Spinal cord (tissue), 9 donors: ENCODE measurements at regions not wholly inside any gene's neighbourhood (a gene's known extent, or its start where the extent isn't known, plus 50 kb on each side); places are given as distances from the start of the nearest gene placed in this dataset.
"Not testable (repeated sequence)": the region's sequence is repeated elsewhere in the genome, so short reads cannot be mapped to it uniquely, and the experiment has no call there.

Source experiments
- DNase-seq, 6 donors: peaks; one replicate each; pipeline versions ENCODE4 v3.0.0 to v3.0.0-alpha.2; 2013 to 2015; ENCODE audit warnings: low spot score in 6 of 6, low read depth in 4 of 6
- H3K27ac ChIP-seq: one replicate; pipeline ENCODE4 v1.5.1; 2013; ENCODE audit warnings: low read depth, low read length, control low read depth
- H3K27me3 ChIP-seq: one replicate; pipeline ENCODE4 v1.6.1; 2013; ENCODE audit warnings: low read length; ENCODE audit not compliant: control insufficient read depth, insufficient read depth
- H3K36me3 ChIP-seq: one replicate; pipeline ENCODE4 v1.6.1; 2013; ENCODE audit warnings: low read length; ENCODE audit not compliant: control insufficient read depth, insufficient read depth
- H3K4me1 ChIP-seq: one replicate; pipeline ENCODE4 v1.6.1; 2013; ENCODE audit warnings: low read length; ENCODE audit not compliant: control insufficient read depth, insufficient read depth
- H3K4me3 ChIP-seq: one replicate; pipeline ENCODE4 v1.5.1; 2013; ENCODE audit warnings: low read depth, low read length, control low read depth
- H3K9me3 ChIP-seq: one replicate; pipeline ENCODE4 v1.6.1; 2013; ENCODE audit warnings: low read length; ENCODE audit not compliant: control insufficient read depth, insufficient read depth
- WGBS: methylation state at CpG from one replicate; pipeline ENCODE4 v1.1.5; 2013; ENCODE audit warnings: missing lambda C conversion rate; ENCODE audit not compliant: insufficient coverage; 5-methylcytosine and 5-hydroxymethylcytosine counted together
- donor health status: healthy.

GRCh38 chr10:30176776-30177533 lies 117.6 kb upstream of the JCAD start:
- Histone ChIP-seq H3K36me3 (no peaks in the 10 kb centered on the region), H3K9me3 (no peaks in the 10 kb centered on the region), H3K4me3 (no peak overlapping the region), H3K4me1 (peaks cover 2% of the 10 kb centered on the region), H3K27ac (peak overlapping the region; percentile 48), H3K27me3 (no peaks in the 10 kb centered on the region)
- WGBS = 64% methylated on average over 2 of the region's 10 CpGs
- no peak for DNase-seq

GRCh38 chr10:30176182-30176581 lies 116.8 kb upstream of the JCAD start:
- no peaks in the 10 kb centered on the region for H3K9me3 ChIP-seq
- no peak for DNase-seq
- no peak overlapping the region for H3K4me3 ChIP-seq
- no peaks in the 10 kb centered on the region for H3K27me3 ChIP-seq
- H3K27ac ChIP-seq = no peak overlapping the region
- 96% methylated on average over 8 of the region's 9 CpGs for WGBS
- H3K36me3 ChIP-seq = no peaks in the 10 kb centered on the region
- peaks cover 2% of the 10 kb centered on the region for H3K4me1 ChIP-seq

- no peaks in the 10 kb centered on the region for H3K27me3 ChIP-seq
- DNase-seq = no peak
- no peaks in the 10 kb centered on the region for H3K4me1 ChIP-seq
- WGBS = 92% methylated on average over 5 of the region's 7 CpGs
- no peaks in the 10 kb centered on the region for H3K9me3 ChIP-seq
- no peak overlapping the region for H3K27ac ChIP-seq
- H3K36me3 ChIP-seq = no peaks in the 10 kb centered on the region
- H3K4me3 ChIP-seq = no peak overlapping the region
Measured at GRCh38 chr10:30172673-30173072, 113.3 kb upstream of the JCAD start.

- no peak overlapping the region for H3K27ac ChIP-seq
- no peaks in the 10 kb centered on the region for H3K27me3 ChIP-seq
- no peaks in the 10 kb centered on the region for H3K36me3 ChIP-seq
- DNase-seq = no peak
- no peaks in the 10 kb centered on the region for H3K9me3 ChIP-seq
- no peaks in the 10 kb centered on the region for H3K4me1 ChIP-seq
- no peak overlapping the region for H3K4me3 ChIP-seq
- 100% methylated on average over 2 of the region's 4 CpGs for WGBS
Measured at GRCh38 chr10:30172091-30172490, 112.7 kb upstream of the JCAD start.

GRCh38 chr10:30171601-30172000 lies 112.2 kb upstream of the JCAD start:
- no peak for DNase-seq
- H3K36me3 ChIP-seq = no peaks in the 10 kb centered on the region
- WGBS = 80% methylated on average over 1 of the region's 4 CpGs
- no peaks in the 10 kb centered on the region for H3K4me1 ChIP-seq
- H3K27me3 ChIP-seq = no peaks in the 10 kb centered on the region
- H3K4me3 ChIP-seq = no peak overlapping the region
- no peaks in the 10 kb centered on the region for H3K9me3 ChIP-seq
- H3K27ac ChIP-seq = no peak overlapping the region

GRCh38 chr10:30170814-30171213 lies 111.4 kb upstream of the JCAD start:
- WGBS = no CpG with 5 or more reads among the region's 3 CpGs
- DNase-seq = no peak
- H3K4me1 ChIP-seq = no peaks in the 10 kb centered on the region
- no peaks in the 10 kb centered on the region for H3K27me3 ChIP-seq
- no peak overlapping the region for H3K27ac ChIP-seq
- H3K36me3 ChIP-seq = no peaks in the 10 kb centered on the region
- no peaks in the 10 kb centered on the region for H3K9me3 ChIP-seq
- H3K4me3 ChIP-seq = no peak overlapping the region

GRCh38 chr10:30170146-30170545 lies 110.8 kb upstream of the JCAD start:
- DNase-seq = no peak
- no peak overlapping the region for H3K4me3 ChIP-seq
- 100% methylated on average over 2 of the region's 3 CpGs for WGBS

GRCh38 chr10:30169342-30169741 lies 110.0 kb upstream of the JCAD start:
- WGBS = no CpG with 5 or more reads among the region's 3 CpGs

More at GRCh38 chr10:30170146-30170545, 110.8 kb upstream of the JCAD start:
- Histone ChIP-seq H3K27me3 (no peaks in the 10 kb centered on the region), H3K9me3 (no peaks in the 10 kb centered on the region), H3K4me1 (no peaks in the 10 kb centered on the region), H3K27ac (no peak overlapping the region), H3K36me3 (no peaks in the 10 kb centered on the region)

GRCh38 chr10:30166929-30167328 lies 107.5 kb upstream of the JCAD start:
- Histone ChIP-seq H3K27ac (no peak overlapping the region), H3K36me3 (no peaks in the 10 kb centered on the region), H3K27me3 (no peaks in the 10 kb centered on the region), H3K4me1 (no peaks in the 10 kb centered on the region), H3K9me3 (no peaks in the 10 kb centered on the region), H3K4me3 (no peak overlapping the region)
- DNase-seq = no peak
- 100% methylated on average over 3 of the region's 5 CpGs for WGBS

More at GRCh38 chr10:30169342-30169741, 110.0 kb upstream of the JCAD start:
- no peaks in the 10 kb centered on the region for H3K27me3 ChIP-seq
- peak in 1 of 6 donors; percentile 24 for DNase-seq
- no peak overlapping the region for H3K4me3 ChIP-seq
- H3K4me1 ChIP-seq = no peaks in the 10 kb centered on the region
- no peaks in the 10 kb centered on the region for H3K9me3 ChIP-seq
- H3K36me3 ChIP-seq = no peaks in the 10 kb centered on the region
- H3K27ac ChIP-seq = no peak overlapping the region

- H3K27me3 ChIP-seq, DNase-seq, H3K36me3 ChIP-seq, H3K27ac ChIP-seq, H3K4me1 ChIP-seq, H3K9me3 ChIP-seq, H3K4me3 ChIP-seq: not testable (repeated sequence)
- WGBS = 25% methylated on average over 4 of the region's 10 CpGs
Measured at GRCh38 chr10:30163410-30163809, 104.0 kb upstream of the JCAD start.
